ENCODE measurements at regions not wholly inside any gene's neighbourhood (a gene's known extent, or its start where the extent isn't known, plus 50 kb on each side); places are given as distances from the start of the nearest gene placed in this dataset.

GRCh38 chr17:33657181-33657580, 364.1 kb upstream of the ASIC2 start:
- TF ChIP-seq GATA3 (IDR thresholded peaks at IDR 0.05; ENCODE audit: low read depth, low read length): no peak
- TF ChIP-seq GATA2 (IDR thresholded peaks at IDR 0.05; ENCODE audit: low read depth, low read length): no peak
